ENCODE measurements at regions not wholly inside any gene's neighbourhood (a gene's known extent, or its start where the extent isn't known, plus 50 kb on each side); places are given as distances from the start of the nearest gene placed in this dataset.
A peak's percentile ranks its signal among the peaks of the same experiment; 100 is the strongest.

DNA sequence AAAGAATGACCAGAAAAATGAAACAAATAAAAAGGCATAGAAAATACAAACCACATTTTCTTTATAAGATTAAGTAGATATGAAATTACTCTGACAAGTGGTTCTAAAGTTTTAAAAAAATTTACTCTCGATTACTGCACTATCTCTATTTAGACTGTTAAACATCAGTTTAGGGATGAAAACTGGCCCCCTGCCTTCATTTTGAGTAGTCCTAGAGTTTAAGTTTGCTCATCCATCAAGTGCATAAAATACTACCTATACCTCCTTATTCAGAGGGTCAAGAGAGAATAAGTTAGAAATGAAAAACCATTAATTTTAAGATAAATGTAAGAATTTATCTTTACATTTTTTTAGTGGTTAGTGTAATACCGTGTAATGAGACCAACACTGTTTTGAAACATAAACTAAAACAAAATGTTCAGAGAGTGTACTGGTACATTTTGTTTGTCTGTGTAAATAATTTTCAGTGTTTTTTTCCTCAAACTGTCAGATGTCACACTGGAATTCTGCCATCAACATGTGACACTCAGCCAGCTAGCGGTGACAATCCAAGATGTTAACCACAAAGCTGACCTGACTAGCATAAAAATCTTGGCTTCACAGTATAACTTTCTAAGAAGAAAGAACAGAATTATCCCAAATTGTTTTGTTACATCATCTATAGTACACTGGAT is 184.8 kb upstream of the PCDH20 start:
- no peaks in the 10 kb centered on the region for H3K27me3 ChIP-seq
- no peaks in the 10 kb centered on the region for H3K4me1 ChIP-seq
- H3K36me3 ChIP-seq = no peaks in the 10 kb centered on the region
- WGBS, 2 donors (ENCODE audit: low coverage in 1 of 2) = 31 to 52% methylated on average over 3 of the region's 3 CpGs
- no peak overlapping the region for H3K27ac ChIP-seq
- peak; percentile 16 for ATAC-seq
- H3K9me3 ChIP-seq = no peaks in the 10 kb centered on the region
- TF ChIP-seq EP300 (IDR thresholded peaks at IDR 0.05) (no peak), POLR2AphosphoS5 (IDR thresholded peaks at IDR 0.05) (no peak), POLR2A (IDR thresholded peaks at IDR 0.05) (no peak)
- TF ChIP-seq, protein P1, sequence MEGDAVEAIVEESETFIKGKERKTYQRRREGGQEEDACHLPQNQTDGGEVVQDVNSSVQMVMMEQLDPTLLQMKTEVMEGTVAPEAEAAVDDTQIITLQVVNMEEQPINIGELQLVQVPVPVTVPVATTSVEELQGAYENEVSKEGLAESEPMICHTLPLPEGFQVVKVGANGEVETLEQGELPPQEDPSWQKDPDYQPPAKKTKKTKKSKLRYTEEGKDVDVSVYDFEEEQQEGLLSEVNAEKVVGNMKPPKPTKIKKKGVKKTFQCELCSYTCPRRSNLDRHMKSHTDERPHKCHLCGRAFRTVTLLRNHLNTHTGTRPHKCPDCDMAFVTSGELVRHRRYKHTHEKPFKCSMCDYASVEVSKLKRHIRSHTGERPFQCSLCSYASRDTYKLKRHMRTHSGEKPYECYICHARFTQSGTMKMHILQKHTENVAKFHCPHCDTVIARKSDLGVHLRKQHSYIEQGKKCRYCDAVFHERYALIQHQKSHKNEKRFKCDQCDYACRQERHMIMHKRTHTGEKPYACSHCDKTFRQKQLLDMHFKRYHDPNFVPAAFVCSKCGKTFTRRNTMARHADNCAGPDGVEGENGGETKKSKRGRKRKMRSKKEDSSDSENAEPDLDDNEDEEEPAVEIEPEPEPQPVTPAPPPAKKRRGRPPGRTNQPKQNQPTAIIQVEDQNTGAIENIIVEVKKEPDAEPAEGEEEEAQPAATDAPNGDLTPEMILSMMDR (IDR thresholded peaks at IDR 0.05) = no peak
- no peak overlapping the region for H3K4me3 ChIP-seq

DNA sequence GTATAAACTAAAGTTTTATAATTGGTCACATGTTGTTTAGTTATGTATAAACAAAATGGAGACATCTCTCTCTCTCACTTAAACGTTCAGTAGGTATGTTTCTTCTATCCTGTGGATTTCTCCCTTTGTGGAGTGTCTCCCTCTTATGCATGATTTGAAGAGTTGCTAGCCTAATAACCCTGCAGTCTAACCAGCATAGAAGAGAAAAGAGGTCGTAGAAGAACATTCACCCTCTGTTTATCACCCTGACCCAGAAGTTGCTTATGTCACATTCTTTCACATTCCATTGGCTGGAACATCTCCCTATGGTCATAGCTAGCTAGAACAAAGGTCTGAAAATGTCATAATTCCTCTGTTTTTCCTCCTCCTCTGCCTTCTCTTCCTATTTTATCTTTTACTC is 176.8 kb upstream of the PCDH20 start:
- no peak overlapping the region for H3K4me3 ChIP-seq
- H3K27me3 ChIP-seq = no peaks in the 10 kb centered on the region
- 32 to 48% methylated on average over 2 of the region's 2 CpGs for WGBS, 2 donors (ENCODE audit: low coverage in 1 of 2)
- TF ChIP-seq EP300 (IDR thresholded peaks at IDR 0.05) (no peak), POLR2A (IDR thresholded peaks at IDR 0.05) (no peak), POLR2AphosphoS5 (IDR thresholded peaks at IDR 0.05) (no peak)
- TF ChIP-seq, protein P1 (IDR thresholded peaks at IDR 0.05) = no peak
- no peaks in the 10 kb centered on the region for H3K36me3 ChIP-seq
- no peak for ATAC-seq
- H3K4me1 ChIP-seq = no peaks in the 10 kb centered on the region
- H3K9me3 ChIP-seq = no peaks in the 10 kb centered on the region
- no peak overlapping the region for H3K27ac ChIP-seq

DNA sequence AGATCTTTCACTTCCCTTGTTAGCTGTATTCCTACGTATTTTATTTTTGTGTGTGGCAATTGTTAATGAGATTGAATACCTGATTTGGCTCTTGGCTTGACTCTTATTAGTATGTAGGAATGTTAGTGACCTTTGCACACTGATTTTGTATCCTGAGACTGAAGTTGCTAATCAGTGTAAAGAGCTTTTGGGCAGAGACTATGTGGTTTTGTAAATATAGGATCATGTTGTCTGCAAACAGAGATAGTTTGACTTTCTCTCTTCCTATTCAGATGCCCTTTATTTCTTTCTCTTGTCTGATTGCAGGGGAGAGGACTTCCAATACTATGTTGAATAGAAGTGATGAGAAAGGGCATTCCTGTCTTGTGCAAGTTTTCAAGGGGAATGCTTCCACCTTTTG is 160.3 kb upstream of the PCDH20 start:
- no peaks in the 10 kb centered on the region for H3K27me3 ChIP-seq
- no peak for ATAC-seq
- H3K4me3 ChIP-seq = no peak overlapping the region
- TF ChIP-seq EP300 (IDR thresholded peaks at IDR 0.05) (no peak), POLR2A (IDR thresholded peaks at IDR 0.05) (no peak)
- TF ChIP-seq, protein P1 (IDR thresholded peaks at IDR 0.05) = no peak
- H3K9me3 ChIP-seq = no peaks in the 10 kb centered on the region
- WGBS, 2 donors (ENCODE audit: low coverage in 1 of 2) = 63 to 100% methylated on average over 1 of the region's 1 CpG
- no peaks in the 10 kb centered on the region for H3K4me1 ChIP-seq
- H3K27ac ChIP-seq = no peak overlapping the region
- no peaks in the 10 kb centered on the region for H3K36me3 ChIP-seq

DNA sequence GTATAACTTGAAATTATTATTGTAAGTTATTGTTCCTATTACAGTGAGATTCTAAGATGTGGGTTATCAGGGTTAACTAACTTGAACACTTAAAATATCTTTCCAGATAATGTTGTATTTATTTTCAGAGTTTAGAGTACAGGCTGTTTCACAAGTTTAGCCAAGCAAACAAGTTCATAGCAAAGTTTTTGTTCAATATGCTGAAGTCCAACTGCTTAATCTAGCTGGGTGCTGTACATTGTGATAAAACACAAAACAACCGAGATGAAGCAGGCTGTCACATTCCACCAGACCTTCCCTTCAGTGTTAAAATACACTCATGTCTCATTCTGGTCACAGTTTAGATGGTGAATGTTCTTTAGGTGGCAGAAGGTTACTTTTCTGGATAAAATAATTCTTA is 148.0 kb upstream of the PCDH20 start:
- H3K4me1 ChIP-seq = no peaks in the 10 kb centered on the region
- WGBS, 2 donors (ENCODE audit: low coverage in 1 of 2) = 55 to 57% methylated on average over 1 of the region's 1 CpG
- H3K4me3 ChIP-seq = no peak overlapping the region
- H3K9me3 ChIP-seq = no peaks in the 10 kb centered on the region
- no peaks in the 10 kb centered on the region for H3K36me3 ChIP-seq
- TF ChIP-seq EP300 (IDR thresholded peaks at IDR 0.05) = no peak
- TF ChIP-seq POLR2AphosphoS5 (IDR thresholded peaks at IDR 0.05) = no peak
- TF ChIP-seq POLR2A (IDR thresholded peaks at IDR 0.05) = no peak
- TF ChIP-seq, protein P1 (IDR thresholded peaks at IDR 0.05) = no peak
- no peak overlapping the region for H3K27ac ChIP-seq
- ATAC-seq = no peak
- no peaks in the 10 kb centered on the region for H3K27me3 ChIP-seq

DNA sequence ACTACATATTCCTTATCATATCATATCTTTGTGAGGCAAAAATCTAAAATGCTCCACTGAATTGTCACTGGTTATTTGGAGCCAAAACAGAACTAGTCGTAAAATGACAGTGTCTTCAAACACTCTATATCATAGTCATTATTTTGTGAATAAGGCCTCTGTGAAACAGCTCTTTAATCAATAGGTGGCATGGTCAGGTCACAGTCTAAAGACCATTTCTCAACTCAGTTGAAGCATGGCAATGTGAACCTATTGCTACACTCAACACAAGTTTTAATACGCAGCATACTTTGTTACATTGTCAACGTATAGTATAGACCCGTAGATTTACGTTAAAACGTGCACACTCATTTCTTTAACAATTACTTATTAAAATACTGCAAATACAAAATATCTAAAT is 131.3 kb upstream of the PCDH20 start:
- ATAC-seq = no peak
- 91 to 95% methylated on average over 6 of the region's 6 CpGs for WGBS, 2 donors (ENCODE audit: low coverage in 1 of 2)
- H3K27ac ChIP-seq = no peak overlapping the region

More for the DNA sequence above, 131.3 kb upstream of the PCDH20 start:
- Histone ChIP-seq H3K4me1 (no peaks in the 10 kb centered on the region), H3K9me3 (no peaks in the 10 kb centered on the region), H3K27me3 (no peaks in the 10 kb centered on the region), H3K36me3 (no peaks in the 10 kb centered on the region), H3K4me3 (no peak overlapping the region)
- TF ChIP-seq POLR2AphosphoS5 (IDR thresholded peaks at IDR 0.05) = no peak
- TF ChIP-seq, protein P1 (IDR thresholded peaks at IDR 0.05) = no peak
- no peak for TF ChIP-seq EP300 (IDR thresholded peaks at IDR 0.05)
- no peak for TF ChIP-seq POLR2A (IDR thresholded peaks at IDR 0.05)

Data from gastroesophageal sphincter (tissue), 4 donors.